ENCODE measurements at regions not wholly inside any gene's neighbourhood (a gene's known extent, or its start where the extent isn't known, plus 50 kb on each side); places are given as distances from the start of the nearest gene placed in this dataset.

DNA sequence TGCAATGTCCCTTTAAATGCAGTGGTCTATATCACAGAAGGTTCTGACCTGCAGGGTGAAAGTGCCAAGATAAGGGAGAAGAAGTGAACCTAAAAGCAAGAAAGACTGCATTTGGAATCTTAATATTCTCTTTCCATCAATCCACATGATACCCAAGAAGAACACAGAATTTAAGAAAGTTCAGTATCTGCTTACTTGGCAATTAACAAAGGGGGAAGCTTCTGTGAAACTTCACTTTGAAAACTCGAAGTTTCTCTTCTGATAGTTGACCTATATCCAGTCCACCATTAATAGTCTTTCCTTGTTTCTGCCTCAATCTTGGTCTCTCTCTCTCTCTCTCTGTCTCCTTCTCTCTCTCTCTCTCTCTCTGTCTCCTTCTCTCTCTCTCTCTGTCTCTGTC is 592.0 kb downstream of the UTRN start:
- no peaks in the 10 kb centered on the region for H3K27me3 Mint-ChIP-seq (ENCODE audit: insufficient read depth, low read depth, poor library complexity)
- Histone ChIP-seq H3F3A (replicated peaks; ENCODE audit: low read depth) (no peaks in the 10 kb centered on the region), H2AFZ (no peak overlapping the region), H4K20me1 (replicated peaks; ENCODE audit: insufficient read depth) (no peaks in the 10 kb centered on the region), H3K36me3 (ENCODE audit: insufficient read depth) (no peaks in the 10 kb centered on the region; the same call in 1 of the 2 replicates), H3K27me3 (ENCODE audit: insufficient read depth) (no peaks in the 10 kb centered on the region), H3K4me1 (ENCODE audit: insufficient read depth) (peaks cover 7% of the 10 kb centered on the region; the same call in 1 of the 2 replicates), H3K4me3 (no peak overlapping the region), H3K27ac (ENCODE audit: low read depth) (no peak overlapping the region), H3K4me2 (no peak overlapping the region), H3K79me2 (replicated peaks; ENCODE audit: insufficient read depth) (no peaks in the 10 kb centered on the region), H3K9me2 (ENCODE audit: insufficient read depth) (0 out of 2 replicates have a peak, but pooled peaks cover 6% of the 10 kb centered on the region)
- DNase-seq (ENCODE audit: low spot score) (no peak), ATAC-seq (no peak)
- peaks cover 16% of the 10 kb centered on the region for H3K36me3 Mint-ChIP-seq (ENCODE audit: low read depth)
- H3K9me3 Mint-ChIP-seq, result peaks cover 14% of the 10 kb centered on the region; the same call in 2 of the 3 replicates
- H3K27ac Mint-ChIP-seq, result no peak overlapping the region
- TF ChIP-seq EZH2 (IDR thresholded peaks at IDR 0.05; ENCODE audit: low read depth, unreplicated experiment) (no peak), CREB1 (CRISPR knock-in tag; IDR thresholded peaks at IDR 0.05; ENCODE audit: low read depth) (no peak), NANOG (IDR thresholded peaks at IDR 0.05; ENCODE audit: borderline replicate concordance) (no peak), ZNF114 (CRISPR knock-in tag; IDR thresholded peaks at IDR 0.05) (no peak), ETS1 (IDR thresholded peaks at IDR 0.05) (no peak), JUNB (IDR thresholded peaks at IDR 0.05; ENCODE audit: unreplicated experiment) (no peak), EZH2phosphoT487 (IDR thresholded peaks at IDR 0.05; ENCODE audit: unreplicated experiment) (no peak), POLR2AphosphoS5 (IDR thresholded peaks at IDR 0.05; ENCODE audit: low read depth) (no peak), ZNF331 (CRISPR knock-in tag; IDR thresholded peaks at IDR 0.05; ENCODE audit: low read depth) (no peak), STAT1 (IDR thresholded peaks at IDR 0.05; ENCODE audit: unreplicated experiment) (no peak)
- TF ChIP-seq, protein P1, sequence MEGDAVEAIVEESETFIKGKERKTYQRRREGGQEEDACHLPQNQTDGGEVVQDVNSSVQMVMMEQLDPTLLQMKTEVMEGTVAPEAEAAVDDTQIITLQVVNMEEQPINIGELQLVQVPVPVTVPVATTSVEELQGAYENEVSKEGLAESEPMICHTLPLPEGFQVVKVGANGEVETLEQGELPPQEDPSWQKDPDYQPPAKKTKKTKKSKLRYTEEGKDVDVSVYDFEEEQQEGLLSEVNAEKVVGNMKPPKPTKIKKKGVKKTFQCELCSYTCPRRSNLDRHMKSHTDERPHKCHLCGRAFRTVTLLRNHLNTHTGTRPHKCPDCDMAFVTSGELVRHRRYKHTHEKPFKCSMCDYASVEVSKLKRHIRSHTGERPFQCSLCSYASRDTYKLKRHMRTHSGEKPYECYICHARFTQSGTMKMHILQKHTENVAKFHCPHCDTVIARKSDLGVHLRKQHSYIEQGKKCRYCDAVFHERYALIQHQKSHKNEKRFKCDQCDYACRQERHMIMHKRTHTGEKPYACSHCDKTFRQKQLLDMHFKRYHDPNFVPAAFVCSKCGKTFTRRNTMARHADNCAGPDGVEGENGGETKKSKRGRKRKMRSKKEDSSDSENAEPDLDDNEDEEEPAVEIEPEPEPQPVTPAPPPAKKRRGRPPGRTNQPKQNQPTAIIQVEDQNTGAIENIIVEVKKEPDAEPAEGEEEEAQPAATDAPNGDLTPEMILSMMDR (conservative IDR thresholded peaks at IDR 0.05; ENCODE audit: low read depth in 2 of 2), result no peak
- TF ChIP-seq, protein P2, sequence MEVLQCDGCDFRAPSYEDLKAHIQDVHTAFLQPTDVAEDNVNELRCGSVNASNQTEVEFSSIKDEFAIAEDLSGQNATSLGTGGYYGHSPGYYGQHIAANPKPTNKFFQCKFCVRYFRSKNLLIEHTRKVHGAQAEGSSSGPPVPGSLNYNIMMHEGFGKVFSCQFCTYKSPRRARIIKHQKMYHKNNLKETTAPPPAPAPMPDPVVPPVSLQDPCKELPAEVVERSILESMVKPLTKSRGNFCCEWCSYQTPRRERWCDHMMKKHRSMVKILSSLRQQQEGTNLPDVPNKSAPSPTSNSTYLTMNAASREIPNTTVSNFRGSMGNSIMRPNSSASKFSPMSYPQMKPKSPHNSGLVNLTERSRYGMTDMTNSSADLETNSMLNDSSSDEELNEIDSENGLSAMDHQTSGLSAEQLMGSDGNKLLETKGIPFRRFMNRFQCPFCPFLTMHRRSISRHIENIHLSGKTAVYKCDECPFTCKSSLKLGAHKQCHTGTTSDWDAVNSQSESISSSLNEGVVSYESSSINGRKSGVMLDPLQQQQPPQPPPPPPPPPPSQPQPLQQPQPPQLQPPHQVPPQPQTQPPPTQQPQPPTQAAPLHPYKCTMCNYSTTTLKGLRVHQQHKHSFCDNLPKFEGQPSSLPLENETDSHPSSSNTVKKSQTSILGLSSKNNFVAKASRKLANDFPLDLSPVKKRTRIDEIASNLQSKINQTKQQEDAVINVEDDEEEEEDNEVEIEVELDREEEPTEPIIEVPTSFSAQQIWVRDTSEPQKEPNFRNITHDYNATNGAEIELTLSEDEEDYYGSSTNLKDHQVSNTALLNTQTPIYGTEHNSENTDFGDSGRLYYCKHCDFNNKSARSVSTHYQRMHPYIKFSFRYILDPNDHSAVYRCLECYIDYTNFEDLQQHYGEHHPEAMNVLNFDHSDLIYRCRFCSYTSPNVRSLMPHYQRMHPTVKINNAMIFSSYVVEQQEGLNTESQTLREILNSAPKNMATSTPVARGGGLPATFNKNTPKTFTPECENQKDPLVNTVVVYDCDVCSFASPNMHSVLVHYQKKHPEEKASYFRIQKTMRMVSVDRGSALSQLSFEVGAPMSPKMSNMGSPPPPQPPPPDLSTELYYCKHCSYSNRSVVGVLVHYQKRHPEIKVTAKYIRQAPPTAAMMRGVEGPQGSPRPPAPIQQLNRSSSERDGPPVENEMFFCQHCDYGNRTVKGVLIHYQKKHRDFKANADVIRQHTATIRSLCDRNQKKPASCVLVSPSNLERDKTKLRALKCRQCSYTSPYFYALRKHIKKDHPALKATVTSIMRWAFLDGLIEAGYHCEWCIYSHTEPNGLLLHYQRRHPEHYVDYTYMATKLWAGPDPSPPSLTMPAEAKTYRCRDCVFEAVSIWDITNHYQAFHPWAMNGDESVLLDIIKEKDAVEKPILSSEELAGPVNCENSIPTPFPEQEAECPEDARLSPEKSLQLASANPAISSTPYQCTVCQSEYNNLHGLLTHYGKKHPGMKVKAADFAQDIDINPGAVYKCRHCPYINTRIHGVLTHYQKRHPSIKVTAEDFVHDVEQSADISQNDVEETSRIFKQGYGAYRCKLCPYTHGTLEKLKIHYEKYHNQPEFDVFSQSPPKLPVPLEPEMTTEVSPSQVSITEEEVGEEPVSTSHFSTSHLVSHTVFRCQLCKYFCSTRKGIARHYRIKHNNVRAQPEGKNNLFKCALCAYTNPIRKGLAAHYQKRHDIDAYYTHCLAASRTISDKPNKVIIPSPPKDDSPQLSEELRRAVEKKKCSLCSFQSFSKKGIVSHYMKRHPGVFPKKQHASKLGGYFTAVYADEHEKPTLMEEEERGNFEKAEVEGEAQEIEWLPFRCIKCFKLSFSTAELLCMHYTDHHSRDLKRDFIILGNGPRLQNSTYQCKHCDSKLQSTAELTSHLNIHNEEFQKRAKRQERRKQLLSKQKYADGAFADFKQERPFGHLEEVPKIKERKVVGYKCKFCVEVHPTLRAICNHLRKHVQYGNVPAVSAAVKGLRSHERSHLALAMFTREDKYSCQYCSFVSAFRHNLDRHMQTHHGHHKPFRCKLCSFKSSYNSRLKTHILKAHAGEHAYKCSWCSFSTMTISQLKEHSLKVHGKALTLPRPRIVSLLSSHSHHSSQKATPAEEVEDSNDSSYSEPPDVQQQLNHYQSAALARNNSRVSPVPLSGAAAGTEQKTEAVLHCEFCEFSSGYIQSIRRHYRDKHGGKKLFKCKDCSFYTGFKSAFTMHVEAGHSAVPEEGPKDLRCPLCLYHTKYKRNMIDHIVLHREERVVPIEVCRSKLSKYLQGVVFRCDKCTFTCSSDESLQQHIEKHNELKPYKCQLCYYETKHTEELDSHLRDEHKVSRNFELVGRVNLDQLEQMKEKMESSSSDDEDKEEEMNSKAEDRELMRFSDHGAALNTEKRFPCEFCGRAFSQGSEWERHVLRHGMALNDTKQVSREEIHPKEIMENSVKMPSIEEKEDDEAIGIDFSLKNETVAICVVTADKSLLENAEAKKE (CRISPR knock-in tag; IDR thresholded peaks at IDR 0.05), result no peak
- TF ChIP-seq, protein P3, sequence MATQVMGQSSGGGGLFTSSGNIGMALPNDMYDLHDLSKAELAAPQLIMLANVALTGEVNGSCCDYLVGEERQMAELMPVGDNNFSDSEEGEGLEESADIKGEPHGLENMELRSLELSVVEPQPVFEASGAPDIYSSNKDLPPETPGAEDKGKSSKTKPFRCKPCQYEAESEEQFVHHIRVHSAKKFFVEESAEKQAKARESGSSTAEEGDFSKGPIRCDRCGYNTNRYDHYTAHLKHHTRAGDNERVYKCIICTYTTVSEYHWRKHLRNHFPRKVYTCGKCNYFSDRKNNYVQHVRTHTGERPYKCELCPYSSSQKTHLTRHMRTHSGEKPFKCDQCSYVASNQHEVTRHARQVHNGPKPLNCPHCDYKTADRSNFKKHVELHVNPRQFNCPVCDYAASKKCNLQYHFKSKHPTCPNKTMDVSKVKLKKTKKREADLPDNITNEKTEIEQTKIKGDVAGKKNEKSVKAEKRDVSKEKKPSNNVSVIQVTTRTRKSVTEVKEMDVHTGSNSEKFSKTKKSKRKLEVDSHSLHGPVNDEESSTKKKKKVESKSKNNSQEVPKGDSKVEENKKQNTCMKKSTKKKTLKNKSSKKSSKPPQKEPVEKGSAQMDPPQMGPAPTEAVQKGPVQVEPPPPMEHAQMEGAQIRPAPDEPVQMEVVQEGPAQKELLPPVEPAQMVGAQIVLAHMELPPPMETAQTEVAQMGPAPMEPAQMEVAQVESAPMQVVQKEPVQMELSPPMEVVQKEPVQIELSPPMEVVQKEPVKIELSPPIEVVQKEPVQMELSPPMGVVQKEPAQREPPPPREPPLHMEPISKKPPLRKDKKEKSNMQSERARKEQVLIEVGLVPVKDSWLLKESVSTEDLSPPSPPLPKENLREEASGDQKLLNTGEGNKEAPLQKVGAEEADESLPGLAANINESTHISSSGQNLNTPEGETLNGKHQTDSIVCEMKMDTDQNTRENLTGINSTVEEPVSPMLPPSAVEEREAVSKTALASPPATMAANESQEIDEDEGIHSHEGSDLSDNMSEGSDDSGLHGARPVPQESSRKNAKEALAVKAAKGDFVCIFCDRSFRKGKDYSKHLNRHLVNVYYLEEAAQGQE (IDR thresholded peaks at IDR 0.05; ENCODE audit: unreplicated experiment), result no peak
- H3K4me3 Mint-ChIP-seq, result no peak overlapping the region
- H3K4me1 Mint-ChIP-seq, result peaks cover 8% of the 10 kb centered on the region; the same call in 2 of the 3 replicates

All from GM23338 (cell line).